HG02610 (cell line): ENCODE measurements at regions not wholly inside any gene's neighbourhood (a gene's known extent, or its start where the extent isn't known, plus 50 kb on each side); places are given as distances from the start of the nearest gene placed in this dataset.

Source experiments
- ATAC-seq: cut with Tn5 transposase; IDR thresholded peaks from one replicate; pipeline ENCODE4 v1.9.1; 2021; ENCODE audit warnings: mild to moderate bottlenecking, moderate library complexity; ENCODE audit not compliant: unreplicated experiment

GRCh38 chr12:89257340-89257739, 95.0 kb downstream of the DUSP6 start:
- no peak for ATAC-seq

GRCh38 chr12:89256060-89256459, 96.2 kb downstream of the DUSP6 start:
- no peak for ATAC-seq

- no peak for ATAC-seq
Measured at GRCh38 chr12:89253488-89253887, 98.8 kb downstream of the DUSP6 start.

GRCh38 chr12:89252284-89252683, 100.0 kb downstream of the DUSP6 start:
- no peak for ATAC-seq

- no peak for ATAC-seq
Measured at GRCh38 chr12:89251342-89252271, 100.7 kb downstream of the DUSP6 start.

GRCh38 chr12:89250636-89251035, 101.7 kb downstream of the DUSP6 start:
- ATAC-seq: no peak

- no peak for ATAC-seq
Measured at GRCh38 chr12:89250213-89250612, 102.1 kb downstream of the DUSP6 start.

- no peak for ATAC-seq
Measured at GRCh38 chr12:89247967-89248366, 104.3 kb downstream of the DUSP6 start.

- ATAC-seq: no peak
Measured at GRCh38 chr12:89247541-89247942, 104.8 kb downstream of the DUSP6 start.

GRCh38 chr12:89245090-89245489, 107.2 kb downstream of the DUSP6 start:
- ATAC-seq: no peak

GRCh38 chr12:89244536-89244935, 107.8 kb downstream of the DUSP6 start:
- no peak for ATAC-seq

GRCh38 chr12:89243771-89244170, 108.5 kb downstream of the DUSP6 start:
- ATAC-seq: no peak

- ATAC-seq: no peak
Measured at GRCh38 chr12:89239534-89239933, 112.8 kb downstream of the DUSP6 start.

- no peak for ATAC-seq
Measured at GRCh38 chr12:89238593-89238992, 113.7 kb downstream of the DUSP6 start.

GRCh38 chr12:89237763-89238162, 114.5 kb downstream of the DUSP6 start:
- ATAC-seq: no peak

- ATAC-seq: no peak
Measured at GRCh38 chr12:89236748-89237383, 115.4 kb downstream of the DUSP6 start.

GRCh38 chr12:89236237-89236636, 116.1 kb downstream of the DUSP6 start:
- no peak for ATAC-seq

- ATAC-seq: no peak
Measured at GRCh38 chr12:89235189-89235993, 116.9 kb downstream of the DUSP6 start.

- ATAC-seq: no peak
Measured at GRCh38 chr12:89234324-89235114, 117.8 kb downstream of the DUSP6 start.

- no peak for ATAC-seq
Measured at GRCh38 chr12:89231686-89232085, 120.6 kb downstream of the DUSP6 start.
